Mucosa of descending colon (tissue), 3 donors: ENCODE measurements at regions not wholly inside any gene's neighbourhood (a gene's known extent, or its start where the extent isn't known, plus 50 kb on each side); places are given as distances from the start of the nearest gene placed in this dataset.

Experiments
- ATAC-seq: fragments of 200-7000 bp; cut with Tn5 transposase; one replicate; pipeline ENCODE4 v1.9.1; 2020; ENCODE audit warnings: mild to moderate bottlenecking, moderate library complexity
- DNase-seq, 3 donors: peaks; one replicate each; pipeline ENCODE4 v3.0.0-alpha.2; 2020
- H3K36me3 ChIP-seq: fragments of 200-600 bp; one replicate; pipeline ENCODE4 v1.8.0; 2021; ENCODE audit warnings: low read depth, mild to moderate bottlenecking
- H3K4me1 ChIP-seq: fragments of 200-600 bp; one replicate; pipeline ENCODE4 v1.8.0; 2021; ENCODE audit warnings: low read depth, mild to moderate bottlenecking
- H3K4me3 ChIP-seq: fragments of 200-600 bp; one replicate; pipeline ENCODE4 v1.8.0; 2021; ENCODE audit warnings: mild to moderate bottlenecking
- H3K9me3 ChIP-seq: fragments of 200-600 bp; one replicate; pipeline ENCODE4 v1.8.0; 2021; ENCODE audit warnings: mild to moderate bottlenecking
- CTCF ChIP-seq: fragments of 200-600 bp; IDR thresholded peaks from one replicate; pipeline ENCODE4 v1.8.0; 2022; ENCODE audit warnings: antibody characterized with exemption, mild to moderate bottlenecking
- intact Hi-C, 2 donors: fragments of 100-400 bp; cut with DNase I in 1 of 2; cut with micrococcal nuclease in 1 of 2; formaldehyde crosslinking; loops; one replicate each; pipeline versions ENCODE4 v1.11.0 to v1.11.1; 2022; cut with DNase I, micrococcal nuclease
- donor health status: DM: no; HTN: no; CAD: no; lungs with moderate emphysema.
- donor health status: DM: no; HTN: no; CAD: no.
- donor health status: DM: no; HTN: yes; CAD: no.

GRCh38 chr1:98493469-98493868, 168.1 kb upstream of the SNX7 start:
- H3K4me3 ChIP-seq, result no peak overlapping the region
- no peaks in the 10 kb centered on the region for H3K9me3 ChIP-seq
- H3K4me1 ChIP-seq, result no peaks in the 10 kb centered on the region
- ATAC-seq (no peak), DNase-seq (no peak)
- intact Hi-C loops, result no loop called here
- TF ChIP-seq CTCF, result no peak
- no peaks in the 10 kb centered on the region for H3K36me3 ChIP-seq

GRCh38 chr1:98490099-98490498, 171.4 kb upstream of the SNX7 start:
- Histone ChIP-seq H3K4me3 (no peak overlapping the region), H3K36me3 (no peaks in the 10 kb centered on the region), H3K9me3 (no peaks in the 10 kb centered on the region), H3K4me1 (no peaks in the 10 kb centered on the region)
- no peak for TF ChIP-seq CTCF
- intact Hi-C loops, result no loop called here
- ATAC-seq (no peak), DNase-seq (no peak)

- H3K36me3 ChIP-seq, result no peaks in the 10 kb centered on the region
- no peaks in the 10 kb centered on the region for H3K4me1 ChIP-seq
- DNase-seq (no peak), ATAC-seq (no peak)
- no peak overlapping the region for H3K4me3 ChIP-seq
- intact Hi-C loops, result no loop called here
- TF ChIP-seq CTCF, result no peak
- H3K9me3 ChIP-seq, result no peaks in the 10 kb centered on the region
Measured at GRCh38 chr1:98487620-98488019, 173.9 kb upstream of the SNX7 start.

- intact Hi-C loops, result no loop called here
- DNase-seq, result no peak
- H3K36me3 ChIP-seq, result no peaks in the 10 kb centered on the region
- H3K4me1 ChIP-seq, result no peaks in the 10 kb centered on the region
- TF ChIP-seq CTCF, result no peak
- no peak overlapping the region for H3K4me3 ChIP-seq
- H3K9me3 ChIP-seq, result no peaks in the 10 kb centered on the region
- ATAC-seq, result no peak
Measured at GRCh38 chr1:98482611-98483010, 178.9 kb upstream of the SNX7 start.

DNA sequence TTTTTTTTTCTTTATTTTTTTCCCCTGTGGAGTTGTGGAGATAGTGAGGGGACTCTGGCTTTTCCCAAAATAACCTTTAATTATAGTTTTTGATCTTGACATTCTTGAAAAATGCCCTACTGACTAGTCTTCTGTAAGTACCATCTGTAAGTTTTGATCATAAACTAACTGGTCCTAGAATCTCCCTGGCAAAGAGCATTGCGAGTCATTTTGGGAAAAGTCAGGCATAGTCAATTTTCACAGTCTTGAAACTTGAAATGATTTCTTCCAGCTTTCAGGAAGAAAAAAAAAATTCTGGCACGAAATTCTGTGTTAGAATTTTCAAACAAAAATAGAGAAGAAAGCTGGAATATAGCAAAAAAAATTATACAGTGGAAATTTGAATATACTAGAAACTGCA, 181.2 kb upstream of the SNX7 start:
- DNase-seq (no peak), ATAC-seq (no peak)
- H3K4me1 ChIP-seq, result no peaks in the 10 kb centered on the region
- intact Hi-C loops, result no loop called here
- no peaks in the 10 kb centered on the region for H3K9me3 ChIP-seq
- TF ChIP-seq CTCF, result no peak
- H3K36me3 ChIP-seq, result no peaks in the 10 kb centered on the region
- no peak overlapping the region for H3K4me3 ChIP-seq

DNA sequence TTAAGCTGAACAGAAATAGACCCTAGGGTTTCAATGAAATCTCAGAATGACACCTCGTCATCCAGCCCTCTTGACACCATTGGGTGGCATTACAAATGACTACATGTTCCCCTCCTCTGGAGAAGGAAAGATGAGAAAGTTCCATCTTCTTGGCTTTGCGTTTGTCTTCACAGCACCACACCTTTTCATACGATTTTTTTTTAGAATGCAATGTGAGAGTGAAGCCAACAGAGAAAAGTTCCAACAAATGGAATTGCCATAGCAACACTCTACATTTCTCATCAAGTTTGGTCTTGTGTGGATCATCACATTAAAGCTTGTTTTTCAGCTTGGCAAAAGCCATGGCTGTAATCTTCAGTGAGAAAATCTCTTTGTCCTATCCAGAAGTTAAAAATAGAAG, 183.4 kb upstream of the SNX7 start:
- DNase-seq, result no peak
- no peaks in the 10 kb centered on the region for H3K9me3 ChIP-seq
- no peaks in the 10 kb centered on the region for H3K36me3 ChIP-seq
- no peak for TF ChIP-seq CTCF
- no peak for ATAC-seq
- no peaks in the 10 kb centered on the region for H3K4me1 ChIP-seq
- intact Hi-C loops, result no loop called here
- H3K4me3 ChIP-seq, result no peak overlapping the region
